Activated naive CD4-positive, alpha-beta T cell treated with anti-CD3 and anti-CD28 coated beads, Interleukin-2, amount 50 U/mL, for 72 hours (primary cell): ENCODE measurements at regions not wholly inside any gene's neighbourhood (a gene's known extent, or its start where the extent isn't known, plus 50 kb on each side); places are given as distances from the start of the nearest gene placed in this dataset.
A peak's percentile ranks its signal among the peaks of the same experiment; 100 is the strongest.

Experiments
- ATAC-seq, 2 donors: fragments of 150-1000 bp; cut with Tn5 transposase; 2 replicates each; pipeline ENCODE4 v1.10.0; 2021; ENCODE audit warnings: mild to moderate bottlenecking in 2 of 2, moderate library complexity in 2 of 2
- DNase-seq, 2 donors: peaks; one replicate each; pipeline ENCODE4 v3.0.0; 2021 to 2022; ENCODE audit warnings: low spot score in 2 of 2
- H3K27ac Mint-ChIP-seq, 2 donors: one replicate each; pipeline ENCODE4 v1.8.0; 2022; ENCODE audit warnings: mild to moderate bottlenecking in 2 of 2, mixed read lengths in 2 of 2
- H3K36me3 Mint-ChIP-seq, 2 donors: one replicate each; pipeline ENCODE4 v1.8.0; 2022; ENCODE audit warnings: mixed read lengths in 2 of 2
- H3K9me3 Mint-ChIP-seq, 2 donors: one replicate each; pipeline ENCODE4 v1.8.0; 2022; ENCODE audit warnings: mixed read lengths in 2 of 2

GRCh38 chr2:30334762-30335363 lies 103.5 kb downstream of the LBH start:
- peaks cover 0 to 4% of the 10 kb centered on the region in 2 donors for H3K36me3 Mint-ChIP-seq
- DNase-seq (no peak), ATAC-seq (no peak)
- H3K9me3 Mint-ChIP-seq, result peaks cover 6 to 24% of the 10 kb centered on the region in 2 donors
- peak overlapping the region; percentile 42 to 84 for H3K27ac Mint-ChIP-seq

GRCh38 chr2:30336084-30336483 lies 104.8 kb downstream of the LBH start:
- Mint-ChIP-seq H3K27ac (peak overlapping the region in 1 of 2 donors; percentile 90), H3K36me3 (peaks cover 4 to 6% of the 10 kb centered on the region in 2 donors), H3K9me3 (peaks cover 6 to 23% of the 10 kb centered on the region in 2 donors)
- ATAC-seq (no peak), DNase-seq (no peak)

- Mint-ChIP-seq H3K9me3 (peaks cover 4 to 21% of the 10 kb centered on the region in 2 donors), H3K36me3 (peaks cover 13 to 16% of the 10 kb centered on the region in 2 donors), H3K27ac (peak overlapping the region; percentile 90 to 92)
- DNase-seq (peak in 1 of 2 donors; percentile 44), ATAC-seq (peak; percentile 75 to 85)
Measured at GRCh38 chr2:30336978-30337841, 105.9 kb downstream of the LBH start.

- Mint-ChIP-seq H3K36me3 (peaks cover 14 to 28% of the 10 kb centered on the region in 2 donors), H3K27ac (no peak overlapping the region), H3K9me3 (peaks cover 4 to 24% of the 10 kb centered on the region in 2 donors)
- no peak for DNase-seq
- ATAC-seq, result no peak
Measured at GRCh38 chr2:30338475-30338874, 107.1 kb downstream of the LBH start.

- Mint-ChIP-seq H3K9me3 (peaks cover 4 to 24% of the 10 kb centered on the region in 2 donors), H3K36me3 (peaks cover 14 to 34% of the 10 kb centered on the region in 2 donors), H3K27ac (no peak overlapping the region)
- ATAC-seq, result no peak
- DNase-seq, result no peak
Measured at GRCh38 chr2:30339071-30339470, 107.7 kb downstream of the LBH start.

- ATAC-seq, result peak in 1 of 2 donors; percentile 64
- DNase-seq, result no peak
- Mint-ChIP-seq H3K9me3 (peaks cover 4 to 24% of the 10 kb centered on the region in 2 donors), H3K27ac (peak overlapping the region; percentile 0 to 7), H3K36me3 (peaks cover 14 to 34% of the 10 kb centered on the region in 2 donors)
Measured at GRCh38 chr2:30341500-30342267, 105.4 kb upstream of the LCLAT1 start.

- Mint-ChIP-seq H3K9me3 (peaks cover 4 to 14% of the 10 kb centered on the region in 2 donors), H3K27ac (no peak overlapping the region), H3K36me3 (peaks cover 7 to 24% of the 10 kb centered on the region in 2 donors)
- DNase-seq (no peak), ATAC-seq (no peak)
Measured at GRCh38 chr2:30346471-30347169, 100.4 kb upstream of the LCLAT1 start.

GRCh38 chr2:30348825-30349224 lies 98.2 kb upstream of the LCLAT1 start:
- peak; percentile 74 to 93 for ATAC-seq
- Mint-ChIP-seq H3K9me3 (peaks cover 0 to 6% of the 10 kb centered on the region in 2 donors), H3K36me3 (peaks cover 0 to 2% of the 10 kb centered on the region in 2 donors), H3K27ac (peak overlapping the region in 1 of 2 donors; percentile 60)
- DNase-seq, result no peak

GRCh38 chr2:30349691-30350090 lies 97.4 kb upstream of the LCLAT1 start:
- peaks cover 0 to 6% of the 10 kb centered on the region in 2 donors for H3K9me3 Mint-ChIP-seq
- ATAC-seq, result no peak
- no peak for DNase-seq
- H3K27ac Mint-ChIP-seq, result no peak overlapping the region
- no peaks in the 10 kb centered on the region for H3K36me3 Mint-ChIP-seq

- H3K9me3 Mint-ChIP-seq, result peaks cover 0 to 6% of the 10 kb centered on the region in 2 donors
- DNase-seq, result no peak
Measured at GRCh38 chr2:30351116-30351515, 95.9 kb upstream of the LCLAT1 start.

GRCh38 chr2:30351949-30352348 lies 95.1 kb upstream of the LCLAT1 start:
- H3K36me3 Mint-ChIP-seq, result no peaks in the 10 kb centered on the region
- H3K9me3 Mint-ChIP-seq, result peaks cover 0 to 6% of the 10 kb centered on the region in 2 donors
- no peak overlapping the region for H3K27ac Mint-ChIP-seq
- DNase-seq (no peak), ATAC-seq (no peak)

More at GRCh38 chr2:30351116-30351515, 95.9 kb upstream of the LCLAT1 start:
- no peak for ATAC-seq
- Mint-ChIP-seq H3K36me3 (no peaks in the 10 kb centered on the region), H3K27ac (no peak overlapping the region)

GRCh38 chr2:30354150-30354549 lies 92.9 kb upstream of the LCLAT1 start:
- no peak for ATAC-seq
- DNase-seq, result no peak
- no peaks in the 10 kb centered on the region for H3K9me3 Mint-ChIP-seq
- H3K27ac Mint-ChIP-seq, result no peak overlapping the region
- no peaks in the 10 kb centered on the region for H3K36me3 Mint-ChIP-seq

- Mint-ChIP-seq H3K9me3 (no peaks in the 10 kb centered on the region), H3K36me3 (no peaks in the 10 kb centered on the region), H3K27ac (no peak overlapping the region)
- no peak for DNase-seq
- ATAC-seq, result no peak
Measured at GRCh38 chr2:30354621-30355020, 92.4 kb upstream of the LCLAT1 start.

GRCh38 chr2:30355306-30355705 lies 91.7 kb upstream of the LCLAT1 start:
- no peaks in the 10 kb centered on the region for H3K9me3 Mint-ChIP-seq
- H3K36me3 Mint-ChIP-seq, result no peaks in the 10 kb centered on the region
- no peak for DNase-seq
- no peak overlapping the region for H3K27ac Mint-ChIP-seq
- ATAC-seq, result no peak

- H3K27ac Mint-ChIP-seq, result no peak overlapping the region
- H3K36me3 Mint-ChIP-seq, result no peaks in the 10 kb centered on the region
- H3K9me3 Mint-ChIP-seq, result no peaks in the 10 kb centered on the region
- ATAC-seq (no peak), DNase-seq (peak in 1 of 2 donors; percentile 20)
Measured at GRCh38 chr2:30356071-30356470, 91.0 kb upstream of the LCLAT1 start.

GRCh38 chr2:30356776-30357175 lies 90.3 kb upstream of the LCLAT1 start:
- no peak for DNase-seq
- Mint-ChIP-seq H3K36me3 (no peaks in the 10 kb centered on the region), H3K9me3 (no peaks in the 10 kb centered on the region)

More at GRCh38 chr2:30356776-30357175, 90.3 kb upstream of the LCLAT1 start:
- ATAC-seq, result no peak
- H3K27ac Mint-ChIP-seq, result no peak overlapping the region
